ENCODE measurements at regions not wholly inside any gene's neighbourhood (a gene's known extent, or its start where the extent isn't known, plus 50 kb on each side); places are given as distances from the start of the nearest gene placed in this dataset.

DNA sequence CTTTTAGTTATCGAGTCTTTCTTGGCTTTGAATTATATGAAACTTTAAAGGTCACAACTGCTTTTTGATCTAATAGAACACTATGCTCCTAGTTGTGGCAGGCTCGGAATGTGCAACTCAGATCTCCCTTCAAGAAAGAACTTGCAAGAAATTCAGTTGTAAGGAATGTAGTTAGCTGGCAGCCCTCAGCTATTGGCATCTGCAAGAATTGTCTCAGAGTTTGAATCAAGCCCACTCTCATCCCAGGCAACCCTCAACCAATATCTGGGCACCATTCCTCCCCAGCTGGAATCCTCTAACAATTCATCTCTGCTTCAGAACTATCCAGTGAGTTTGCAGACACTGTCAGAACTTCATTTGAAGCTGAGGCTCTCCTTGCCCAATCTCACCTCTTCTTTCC is 447.2 kb downstream of the KIF2B start:
- H3K4me3 ChIP-seq (replicated peaks in 1 of 2; ENCODE audit: low read depth in 2 of 2, low read length in 2 of 2): no peak overlapping the region
- no peak for DNase-seq (ENCODE audit: low read depth in 2 of 2)

DNA sequence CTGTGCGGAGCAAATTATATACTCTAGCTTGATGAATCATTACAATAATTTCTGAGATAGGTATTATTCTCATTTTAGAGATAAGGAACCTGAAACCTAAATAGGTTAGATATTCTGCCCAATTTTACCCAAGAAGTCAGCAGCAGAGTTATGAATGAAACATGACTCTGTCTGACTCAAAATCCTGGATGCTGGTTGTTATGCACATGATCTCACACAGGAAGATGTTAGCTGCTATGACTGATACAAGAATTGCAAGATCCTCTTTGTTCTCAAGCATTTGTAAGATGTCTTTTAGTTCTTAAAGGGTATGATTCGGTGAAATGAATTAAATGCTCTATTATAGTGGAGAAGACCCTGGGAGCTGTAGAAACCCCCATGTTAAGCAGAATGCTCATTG is 447.8 kb downstream of the KIF2B start:
- no peak for DNase-seq (ENCODE audit: low read depth in 2 of 2)
- no peak overlapping the region for H3K4me3 ChIP-seq (replicated peaks in 1 of 2; ENCODE audit: low read depth in 2 of 2, low read length in 2 of 2)
- TF ChIP-seq CTCF (IDR thresholded peaks at IDR 0.05; ENCODE audit: low read depth, low read length): no peak

More for the DNA sequence above, 447.2 kb downstream of the KIF2B start:
- TF ChIP-seq CTCF (IDR thresholded peaks at IDR 0.05; ENCODE audit: low read depth, low read length): no peak

DNA sequence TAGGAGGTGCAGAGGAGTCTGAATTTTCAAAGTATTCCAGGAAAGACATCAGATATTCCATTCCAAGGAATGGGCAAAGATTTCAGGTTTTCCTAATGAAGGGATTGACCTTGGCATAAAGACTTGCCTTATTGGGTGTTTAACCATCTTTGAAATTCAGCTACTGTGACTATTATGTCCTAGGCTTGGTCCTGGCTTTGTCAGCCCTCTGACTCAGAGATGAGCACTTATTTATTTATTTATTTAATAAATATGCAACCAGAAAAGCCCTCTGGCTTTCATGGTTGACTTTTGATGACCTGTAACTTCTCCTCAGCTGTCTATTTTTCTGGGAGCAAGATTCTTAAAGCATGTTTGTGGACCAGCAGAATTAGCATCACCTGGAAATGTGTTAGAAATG is 455.1 kb downstream of the KIF2B start:
- no peak overlapping the region for H3K4me3 ChIP-seq (replicated peaks in 1 of 2; ENCODE audit: low read depth in 2 of 2, low read length in 2 of 2)
- no peak for TF ChIP-seq CTCF (IDR thresholded peaks at IDR 0.05; ENCODE audit: low read depth, low read length)
- no peak for DNase-seq (ENCODE audit: low read depth in 2 of 2)

DNA sequence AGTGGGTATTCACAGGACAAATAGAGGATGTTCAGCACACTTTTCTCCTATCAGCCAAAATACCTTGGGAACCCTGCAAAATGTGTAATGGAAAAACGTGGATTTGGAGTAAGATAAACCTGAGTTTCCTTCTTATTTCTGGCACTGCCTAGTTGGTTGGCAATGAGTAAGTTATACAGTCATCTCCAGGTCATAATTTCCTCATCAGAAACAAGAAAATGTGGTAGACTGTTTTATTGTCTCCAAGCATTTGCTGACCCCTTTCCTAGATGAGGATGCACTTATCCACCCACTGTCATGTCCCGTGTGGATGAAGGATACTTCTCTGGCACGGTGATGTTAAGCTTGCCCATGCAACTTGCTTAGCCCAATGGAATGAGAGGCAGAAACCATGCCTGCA is 458.0 kb downstream of the KIF2B start:
- TF ChIP-seq CTCF (IDR thresholded peaks at IDR 0.05; ENCODE audit: low read depth, low read length): no peak
- DNase-seq (ENCODE audit: low read depth in 2 of 2): no peak
- H3K4me3 ChIP-seq (replicated peaks in 1 of 2; ENCODE audit: low read depth in 2 of 2, low read length in 2 of 2): no peak overlapping the region

DNA sequence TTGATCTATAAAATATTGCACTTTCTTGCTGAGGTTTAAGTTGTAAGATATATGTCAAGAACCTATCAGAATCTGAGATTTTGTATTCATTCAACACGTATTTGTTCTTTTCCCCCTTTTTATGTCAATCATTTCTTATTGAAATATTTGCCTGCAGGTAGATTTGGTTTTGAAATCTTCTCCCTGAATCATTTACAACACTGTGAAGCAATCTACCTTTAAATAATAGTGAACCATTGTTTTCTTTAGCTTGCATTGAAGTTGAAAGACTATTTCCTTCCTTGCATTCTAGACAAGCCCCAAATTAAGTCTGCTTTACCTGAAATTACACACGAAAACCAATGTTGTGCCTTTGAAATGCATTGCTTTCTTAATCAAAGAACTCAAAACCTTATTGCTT is 460.2 kb downstream of the KIF2B start:
- DNase-seq (ENCODE audit: low read depth in 2 of 2): no peak
- no peak for TF ChIP-seq CTCF (IDR thresholded peaks at IDR 0.05; ENCODE audit: low read depth, low read length)
- H3K4me3 ChIP-seq (replicated peaks in 1 of 2; ENCODE audit: low read depth in 2 of 2, low read length in 2 of 2): no peak overlapping the region

- no peak overlapping the region for H3K4me3 ChIP-seq (replicated peaks in 1 of 2; ENCODE audit: low read depth in 2 of 2, low read length in 2 of 2)
- no peak for TF ChIP-seq CTCF (IDR thresholded peaks at IDR 0.05; ENCODE audit: low read depth, low read length)
- peak in 1 of 2 donors; percentile 2 for DNase-seq (ENCODE audit: low read depth in 2 of 2)
Observed at GRCh38 chr17:54307351-54307750, 484.6 kb downstream of the KIF2B start.

DNA sequence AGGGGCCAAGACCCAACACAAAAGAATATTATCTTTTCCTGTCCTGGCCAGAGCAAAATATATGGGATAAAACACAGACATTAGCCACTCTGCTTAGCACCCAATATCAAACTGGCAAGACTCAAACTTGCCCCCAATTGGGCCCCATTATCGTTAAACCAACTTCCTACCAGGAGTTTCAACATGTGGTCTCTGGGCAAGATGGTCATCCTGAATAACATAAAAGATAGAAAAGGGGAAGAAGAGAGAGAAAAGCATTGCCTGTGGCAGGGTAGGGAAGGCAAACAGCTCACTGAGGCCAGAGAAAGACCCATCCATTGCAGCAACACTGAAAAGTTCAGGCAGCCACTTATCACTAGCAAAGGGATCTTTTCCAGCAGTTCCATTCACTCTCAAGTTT is 502.1 kb downstream of the KIF2B start:
- no peak for TF ChIP-seq CTCF (IDR thresholded peaks at IDR 0.05; ENCODE audit: low read depth, low read length)
- DNase-seq (ENCODE audit: low read depth in 2 of 2): no peak
- no peak overlapping the region for H3K4me3 ChIP-seq (replicated peaks in 1 of 2; ENCODE audit: low read depth in 2 of 2, low read length in 2 of 2)
